NCI-H510A treated with DMSO at 0.1 percent for 48 hours (cell line): ENCODE measurements at regions not wholly inside any gene's neighbourhood (a gene's known extent, or its start where the extent isn't known, plus 50 kb on each side); places are given as distances from the start of the nearest gene placed in this dataset.

Source experiments
- DNase-seq: peaks from one replicate; lab custom pipeline; 2025; lab: John Stamatoyannopoulos, UW

DNA sequence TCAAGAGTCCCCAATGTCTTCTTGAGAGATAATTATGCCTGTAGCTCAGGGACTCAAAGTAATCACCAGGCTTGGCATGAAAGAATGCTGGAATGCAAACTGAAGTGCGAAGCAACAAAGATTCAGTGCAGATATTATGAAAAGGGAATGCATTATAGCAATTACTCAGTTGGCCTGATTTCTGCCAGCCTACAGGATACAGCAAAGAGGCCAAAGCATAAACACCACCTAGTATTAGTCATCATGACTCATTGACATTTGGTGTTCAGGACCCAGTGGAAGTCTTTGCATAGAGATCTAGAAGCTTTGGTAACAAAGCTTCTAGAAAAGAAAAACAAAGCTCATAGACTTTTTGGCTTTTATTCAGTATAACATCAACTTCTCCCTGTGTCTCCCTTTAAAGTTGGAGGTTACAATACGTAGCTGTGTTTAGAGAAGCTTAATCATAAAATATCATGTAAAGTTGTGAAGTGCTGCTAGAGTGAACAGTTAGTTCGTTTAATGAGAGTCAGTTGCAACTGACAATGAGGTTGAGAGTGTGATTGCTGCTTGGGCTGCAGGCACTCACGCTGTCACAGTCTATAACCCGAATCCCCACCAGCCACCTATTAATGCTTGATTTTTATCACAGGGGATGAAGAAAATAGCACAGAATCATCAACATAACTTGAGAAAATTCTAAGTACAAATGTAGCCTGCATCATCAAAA lies 932.7 kb downstream of the TFAP2A start:
- no peak for DNase-seq

DNA sequence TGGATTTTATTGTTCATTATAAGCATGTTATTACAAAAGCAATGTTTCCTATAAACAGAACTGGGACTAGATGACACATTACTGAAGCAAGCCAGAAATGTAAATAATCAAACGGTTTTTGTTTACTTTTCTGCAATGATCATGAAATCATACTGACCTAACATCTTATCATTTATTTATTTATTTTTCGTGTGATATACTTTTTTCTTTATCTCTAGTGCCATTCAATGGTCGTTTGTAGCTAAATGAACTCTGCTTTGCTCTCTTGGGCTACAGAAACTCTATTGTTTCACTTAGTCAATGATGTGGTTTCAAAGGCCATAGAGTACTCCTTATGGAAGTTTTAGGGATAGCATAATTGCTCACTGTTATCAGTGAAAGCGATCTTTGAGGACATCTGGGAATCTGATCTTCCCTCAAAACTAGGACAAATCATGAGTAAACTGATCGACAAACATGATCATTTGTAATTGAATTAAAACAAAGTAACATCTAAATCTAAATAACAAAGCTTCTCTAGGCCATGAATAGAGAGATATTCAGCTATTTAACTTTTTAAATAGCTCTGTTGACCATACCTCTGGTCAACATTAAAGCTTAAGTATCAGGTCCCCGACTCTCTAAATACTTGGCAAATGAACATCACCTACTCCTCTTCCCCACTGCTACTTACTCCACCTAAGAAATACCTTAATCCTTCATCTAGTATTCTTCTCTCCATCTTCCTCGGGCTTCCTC lies 933.4 kb downstream of the TFAP2A start:
- no peak for DNase-seq

DNA sequence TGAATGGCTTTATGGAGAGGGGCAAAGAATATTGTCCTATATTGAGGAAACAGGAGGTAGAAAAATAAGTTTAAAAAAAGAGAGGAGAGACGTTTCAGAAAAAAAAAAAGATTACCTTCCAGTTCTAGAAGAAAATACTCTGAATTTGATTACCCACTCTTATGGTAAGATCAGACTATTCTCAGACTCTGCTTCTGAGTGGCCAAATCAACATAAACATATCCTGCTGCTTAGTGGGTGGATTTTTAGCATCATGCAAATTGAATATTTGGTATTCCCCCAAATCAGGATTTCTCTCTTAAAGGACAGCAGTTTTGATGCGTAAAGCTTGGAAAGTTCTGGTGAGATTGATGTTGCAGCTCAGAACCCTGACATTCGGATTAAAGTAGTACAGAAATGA lies 946.6 kb downstream of the TFAP2A start:
- no peak for DNase-seq

DNA sequence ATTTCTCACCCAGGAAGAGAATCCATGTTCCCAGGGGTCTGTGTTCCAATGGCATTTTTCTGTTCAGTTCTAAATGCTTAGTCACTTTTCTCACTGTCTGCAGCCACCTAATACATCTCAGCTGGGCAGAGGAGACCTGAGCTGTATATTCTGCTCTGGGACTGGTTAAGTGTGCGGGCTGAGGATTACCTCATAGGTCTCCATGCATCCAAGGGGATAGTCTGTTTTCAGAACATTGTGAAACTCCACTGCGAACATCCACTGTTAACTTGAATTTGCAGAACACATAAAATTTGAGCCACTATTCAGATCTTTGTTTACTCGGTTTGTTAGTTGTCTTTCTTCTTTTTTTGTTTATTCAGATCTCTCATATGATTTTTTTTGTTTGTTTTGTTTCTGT lies 947.1 kb downstream of the TFAP2A start:
- no peak for DNase-seq

DNA sequence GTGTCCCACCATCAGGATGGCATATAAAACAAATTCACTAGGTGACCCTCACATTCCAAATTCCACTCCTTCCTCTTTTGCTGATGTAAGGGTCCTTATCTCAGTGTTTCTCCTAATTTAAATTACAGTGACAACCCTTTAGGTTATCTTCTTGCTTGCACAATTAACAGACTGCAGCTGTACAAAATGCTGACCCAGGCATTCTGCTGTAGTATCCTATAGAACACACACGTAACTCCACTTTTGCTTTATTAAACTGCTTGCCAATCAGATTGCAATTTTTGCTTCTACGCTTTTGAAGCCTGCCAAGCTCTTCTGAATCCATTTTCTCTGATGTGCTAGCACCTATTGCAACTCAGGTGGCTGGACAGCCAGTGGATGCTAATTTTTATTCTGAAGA lies 950.3 kb downstream of the TFAP2A start:
- no peak for DNase-seq

DNA sequence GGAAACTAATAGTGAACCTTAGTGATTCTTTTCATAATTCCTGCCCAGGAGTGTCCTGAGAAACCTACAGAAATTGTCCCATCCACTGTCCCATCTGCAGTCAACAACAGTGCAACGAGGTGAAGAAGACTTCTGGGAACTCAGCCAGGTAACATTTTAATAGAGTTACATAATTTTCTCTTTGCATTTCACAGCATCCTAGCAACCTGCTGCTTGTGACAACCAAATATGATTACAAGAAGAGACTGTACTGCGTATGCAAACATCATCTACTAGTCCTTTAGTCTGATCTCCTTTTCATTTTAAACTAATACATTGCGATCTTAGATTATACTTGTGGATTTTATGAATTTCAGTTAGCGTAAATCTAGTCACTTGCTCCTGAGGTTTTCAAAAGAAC lies 951.6 kb downstream of the TFAP2A start:
- no peak for DNase-seq

DNA sequence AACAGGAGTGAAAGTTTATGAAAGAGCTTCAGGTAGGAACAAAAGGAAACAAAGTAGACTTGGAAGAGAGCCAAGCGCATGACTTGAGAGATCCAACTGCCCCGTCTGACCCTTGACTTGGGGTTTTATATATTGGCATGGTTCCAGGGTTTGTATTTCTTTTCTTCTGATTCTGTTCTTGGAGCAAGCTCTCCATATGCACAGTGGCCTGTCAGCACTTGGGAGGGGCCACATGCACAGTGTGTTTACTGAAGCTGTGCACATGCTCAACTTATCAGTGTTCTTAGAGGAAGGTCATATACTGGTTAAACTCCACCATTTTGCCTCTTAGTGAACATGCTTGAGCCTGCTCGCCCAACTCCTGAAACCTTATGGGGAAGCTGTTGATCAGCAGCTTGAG lies 953.7 kb downstream of the TFAP2A start:
- no peak for DNase-seq

DNA sequence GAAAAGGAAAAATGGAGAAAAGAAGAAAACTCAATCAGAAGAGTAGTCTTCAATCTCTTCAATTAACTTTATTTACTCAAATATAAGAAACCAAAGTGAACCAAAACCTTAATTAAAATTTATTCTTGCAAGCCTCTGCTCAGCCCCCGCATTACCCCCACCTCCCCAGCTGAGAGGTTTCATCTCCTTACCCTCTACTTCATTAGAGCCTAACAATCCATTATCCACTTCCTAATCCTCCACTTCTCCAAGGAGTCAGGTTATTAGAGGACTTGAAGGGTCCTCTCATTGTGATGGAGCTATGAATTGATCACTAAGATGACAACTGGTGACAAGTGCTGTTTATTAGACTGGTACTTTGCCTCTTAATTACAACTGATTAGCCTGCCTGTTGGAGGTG lies 956.5 kb downstream of the TFAP2A start:
- DNase-seq: no peak

DNA sequence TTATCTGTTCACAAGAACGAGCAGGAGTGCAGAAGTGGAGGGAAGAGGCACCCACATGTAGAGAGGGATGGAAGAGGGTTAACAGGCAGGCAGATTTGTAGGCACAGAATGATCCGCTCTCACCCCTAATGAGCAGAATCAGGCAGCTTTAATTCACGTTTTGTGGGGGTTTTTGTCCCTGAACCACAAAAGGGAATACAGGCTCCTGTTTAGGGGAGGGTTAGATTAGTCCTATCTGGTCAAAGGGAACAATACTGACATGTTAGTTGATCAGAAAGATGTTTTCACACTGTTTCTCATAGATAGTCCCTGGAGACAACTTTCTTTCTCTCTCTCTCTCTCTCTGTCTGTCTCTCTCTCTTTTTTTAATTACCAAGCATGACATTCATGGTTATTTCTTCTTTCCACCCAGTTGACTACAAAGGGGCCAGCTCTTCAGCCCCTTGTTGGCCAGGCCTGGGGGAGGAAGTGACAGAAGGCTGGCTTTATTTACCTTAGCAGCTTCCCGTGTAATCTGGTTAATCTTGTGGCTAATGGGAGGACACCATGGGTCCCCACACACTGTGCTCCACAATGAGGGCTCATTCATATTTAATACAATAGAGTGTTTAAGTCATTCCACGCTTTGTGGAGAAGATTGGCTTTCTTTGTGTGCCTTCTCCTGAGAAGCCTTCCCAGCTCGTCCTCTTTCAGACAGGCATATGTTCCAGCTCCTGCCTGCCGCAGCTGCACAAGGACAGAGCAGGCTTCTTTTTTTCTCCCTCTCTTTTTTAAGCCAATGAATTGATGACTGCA lies 958.8 kb downstream of the TFAP2A start:
- no peak for DNase-seq

DNA sequence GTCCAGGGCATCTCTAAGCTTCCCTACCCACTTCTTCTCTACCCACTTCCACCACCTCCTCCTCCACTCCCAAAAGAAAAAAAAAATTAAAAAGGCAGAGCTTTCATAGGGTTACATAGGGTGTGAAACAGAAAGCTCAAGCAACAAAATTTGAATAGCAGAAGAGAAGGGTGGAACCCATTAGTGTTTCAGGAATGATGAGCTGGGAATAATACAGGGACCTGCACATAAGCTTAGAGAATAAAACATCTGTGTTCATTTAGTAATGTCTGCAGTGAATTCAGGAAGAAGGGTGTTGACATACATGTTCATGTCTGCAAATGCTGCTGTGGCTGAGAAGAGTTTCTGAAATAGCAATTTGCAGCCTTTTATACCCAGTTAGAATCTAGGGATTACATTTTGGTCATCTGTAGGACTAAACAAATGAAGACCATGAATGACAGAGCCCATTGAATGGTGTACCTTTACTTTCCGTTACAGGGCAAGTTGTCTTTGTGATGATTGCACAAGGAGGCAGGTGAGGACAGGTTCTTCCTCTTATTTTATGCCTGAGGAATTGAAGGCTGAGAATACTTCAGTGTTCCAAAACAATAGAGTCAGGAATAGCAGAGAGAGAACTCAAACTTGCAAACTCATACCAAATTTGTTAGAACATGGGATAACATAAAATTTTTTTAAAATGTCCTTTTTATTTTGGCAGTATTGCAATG lies 975.1 kb downstream of the TFAP2A start:
- DNase-seq: no peak

DNA sequence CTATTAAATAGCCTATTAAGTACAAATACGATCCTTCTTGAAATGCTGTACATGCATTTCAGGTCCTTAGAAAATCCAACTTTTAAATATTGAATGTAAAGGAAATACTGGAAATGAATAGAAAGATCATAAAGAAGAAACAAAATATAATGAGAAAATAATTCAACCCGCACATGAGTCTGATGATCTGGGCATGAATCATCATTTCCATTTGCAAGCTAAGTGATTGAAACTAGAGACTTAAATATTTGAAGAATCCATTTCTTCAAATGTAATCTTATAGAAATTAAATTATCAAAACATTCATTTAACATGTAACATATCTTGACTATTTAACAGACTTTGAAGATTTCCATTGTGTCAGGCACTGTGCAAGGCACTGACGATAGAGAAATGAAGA lies 977.0 kb downstream of the TFAP2A start:
- no peak for DNase-seq

DNA sequence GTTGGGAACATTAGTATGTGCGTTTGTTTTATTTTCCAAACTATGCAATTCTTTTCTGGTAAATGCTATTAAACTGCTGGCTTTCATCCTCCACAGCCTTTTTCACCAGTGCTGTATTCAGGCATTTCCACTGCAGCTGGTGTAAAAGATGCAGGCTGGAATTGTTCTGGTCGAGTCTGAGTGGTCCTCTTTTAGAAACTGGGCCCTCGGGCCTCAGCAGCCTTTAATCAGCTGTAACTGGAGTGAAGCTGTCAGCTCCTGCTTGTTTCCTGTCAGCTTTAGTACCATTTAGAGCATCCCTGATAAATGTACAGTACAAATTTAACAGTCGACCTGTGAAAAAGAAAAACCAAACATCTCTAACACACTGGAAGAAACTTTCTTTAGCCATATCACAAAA lies 979.6 kb downstream of the TFAP2A start:
- no peak for DNase-seq

DNA sequence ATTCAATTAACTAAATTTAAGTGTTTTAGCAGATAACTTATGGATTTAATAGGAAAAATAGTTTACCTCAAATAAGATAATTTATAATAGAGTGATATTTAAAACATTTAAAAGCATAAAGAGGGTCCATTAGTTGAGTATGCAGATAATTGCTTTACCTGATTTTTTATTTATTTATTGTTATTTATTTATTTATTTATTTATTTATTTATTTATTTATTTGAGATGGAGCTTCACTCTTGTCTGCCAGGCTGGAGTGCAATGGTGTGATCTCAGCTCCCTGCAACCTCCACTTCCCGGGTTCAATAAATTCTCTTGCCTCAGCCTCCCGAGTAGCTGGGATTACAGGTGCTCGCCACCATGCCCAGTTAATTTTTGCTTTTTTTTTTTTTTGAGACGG lies 982.9 kb downstream of the TFAP2A start:
- no peak for DNase-seq

DNA sequence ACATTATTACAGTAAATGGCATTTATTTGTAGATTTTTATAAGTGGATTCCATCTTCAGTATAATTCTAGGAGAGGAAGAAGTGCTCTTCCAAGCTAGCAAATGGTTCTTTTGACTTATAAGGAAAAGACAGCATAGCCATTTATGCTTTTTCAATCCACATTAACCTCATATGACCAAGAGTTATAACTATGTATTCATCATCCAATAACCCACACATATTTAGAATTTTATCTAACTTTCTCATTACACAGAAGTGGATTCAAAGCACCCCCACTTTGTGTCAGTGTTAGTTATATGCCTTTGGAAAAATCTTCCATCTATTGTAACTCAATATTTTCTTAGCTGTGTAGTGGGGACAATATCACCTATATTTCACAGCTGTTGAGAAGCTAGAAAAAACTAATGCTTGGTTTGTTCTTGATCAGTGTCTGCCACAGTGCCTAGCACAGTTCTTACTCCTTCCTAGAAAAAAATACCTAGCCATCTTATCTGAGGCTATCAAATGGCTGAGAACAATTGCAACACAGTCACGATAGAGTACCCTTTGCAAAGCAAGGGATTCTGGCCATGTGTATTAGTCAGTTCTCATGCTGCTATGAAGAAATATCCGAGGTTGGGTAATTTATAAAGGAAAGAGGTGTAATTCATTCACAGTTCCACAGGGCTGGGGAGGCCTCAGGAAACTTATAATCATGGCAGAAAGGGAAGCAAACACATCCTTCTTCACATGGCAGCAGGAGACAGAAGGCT lies 986.3 kb downstream of the TFAP2A start:
- DNase-seq: no peak

DNA sequence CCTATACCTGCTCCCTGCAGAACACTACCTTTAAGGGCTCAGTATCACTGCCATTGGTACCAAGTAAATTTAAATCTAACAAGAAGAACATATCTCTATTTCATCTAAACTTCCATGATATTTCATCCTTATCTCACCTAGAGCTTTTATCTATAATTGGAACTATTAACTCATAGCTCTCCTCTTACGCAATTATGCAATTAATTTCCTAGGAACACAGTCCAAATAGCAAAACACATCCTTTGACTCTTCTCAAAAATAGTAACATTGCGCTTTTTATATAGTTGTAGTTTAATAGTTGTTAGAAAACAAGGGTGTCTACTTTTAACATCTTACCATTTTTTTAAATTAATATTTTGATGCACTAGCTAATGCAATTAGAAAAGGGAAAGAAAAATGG lies 986.8 kb upstream of the SLC35B3 start:
- DNase-seq: no peak

DNA sequence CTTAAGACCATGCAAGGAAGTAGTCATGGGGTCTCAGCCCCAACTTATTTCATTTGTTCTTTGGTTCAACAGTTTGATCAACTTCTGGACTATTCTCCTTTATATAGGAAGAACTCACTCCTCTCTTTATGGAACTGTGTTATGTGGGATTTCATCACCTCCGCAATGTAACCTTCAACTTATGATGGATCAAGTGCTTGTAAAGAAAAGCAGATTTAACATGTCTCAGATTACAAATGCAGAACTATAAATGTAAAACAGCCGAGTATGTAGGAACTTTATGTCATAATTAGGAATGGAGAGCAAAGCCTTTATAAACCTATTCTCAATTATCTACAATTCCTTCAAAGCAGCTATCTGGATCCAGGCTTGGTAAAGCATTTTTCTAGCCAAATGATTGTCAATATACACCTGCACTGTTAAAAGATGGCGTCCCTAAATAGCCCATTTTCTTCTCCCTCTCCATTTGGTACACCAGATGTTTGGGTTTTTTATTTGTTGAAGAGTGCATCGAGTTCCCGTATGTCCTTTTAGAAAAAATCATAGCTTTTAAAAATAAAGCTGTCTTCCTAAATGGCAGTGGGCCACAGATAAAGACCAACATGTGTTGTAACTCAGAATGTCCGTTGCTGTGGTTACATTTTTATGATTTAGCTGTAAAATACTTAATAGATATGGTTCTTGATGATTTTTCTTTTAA lies 985.1 kb upstream of the SLC35B3 start:
- DNase-seq: no peak

DNA sequence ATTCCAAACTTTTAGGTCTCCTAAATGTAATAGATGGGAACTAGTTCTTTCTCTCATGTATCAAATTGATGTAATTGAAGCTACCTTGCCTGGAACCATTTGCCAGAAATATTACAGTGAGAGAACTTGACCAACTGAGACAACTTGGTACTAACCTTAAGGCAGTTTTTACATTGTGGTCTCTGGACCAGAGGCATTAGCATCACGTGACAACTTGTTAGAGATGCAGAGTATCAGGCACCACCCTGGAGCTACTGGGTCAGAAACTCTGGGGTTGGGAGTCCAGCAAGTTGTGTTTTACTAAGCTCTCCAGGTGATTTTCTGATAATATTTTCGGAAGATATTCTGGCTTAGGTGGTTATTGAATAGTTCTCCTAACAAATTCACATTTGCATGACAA lies 982.1 kb upstream of the SLC35B3 start:
- no peak for DNase-seq

DNA sequence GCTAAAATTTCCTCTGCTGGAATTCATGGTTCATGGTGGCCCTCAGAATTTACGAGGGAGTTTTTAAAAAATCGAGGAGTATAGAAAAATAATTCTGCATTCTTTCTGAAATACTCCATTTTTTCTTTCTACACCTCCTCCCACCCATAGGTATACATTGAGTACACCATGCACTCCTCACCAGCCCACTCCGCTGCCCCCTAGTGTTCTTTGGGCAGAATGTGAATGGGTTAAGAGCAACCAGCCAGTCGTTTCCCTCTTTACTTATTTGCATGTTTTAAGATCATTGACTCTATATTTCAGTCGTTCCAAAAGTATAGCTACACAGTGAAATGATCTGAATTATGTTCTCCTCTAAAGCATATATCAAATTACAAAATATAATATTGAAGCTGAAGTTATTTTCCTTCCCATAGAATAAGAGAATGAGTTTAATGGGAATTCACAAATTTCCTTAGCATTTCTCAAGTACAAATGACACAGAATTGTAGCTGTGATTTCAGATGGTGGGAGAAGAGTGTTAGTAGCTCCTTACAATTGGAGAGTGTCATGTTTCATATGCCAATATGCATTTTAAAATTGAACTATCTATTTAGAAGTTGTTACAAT lies 977.7 kb upstream of the SLC35B3 start:
- no peak for DNase-seq

DNA sequence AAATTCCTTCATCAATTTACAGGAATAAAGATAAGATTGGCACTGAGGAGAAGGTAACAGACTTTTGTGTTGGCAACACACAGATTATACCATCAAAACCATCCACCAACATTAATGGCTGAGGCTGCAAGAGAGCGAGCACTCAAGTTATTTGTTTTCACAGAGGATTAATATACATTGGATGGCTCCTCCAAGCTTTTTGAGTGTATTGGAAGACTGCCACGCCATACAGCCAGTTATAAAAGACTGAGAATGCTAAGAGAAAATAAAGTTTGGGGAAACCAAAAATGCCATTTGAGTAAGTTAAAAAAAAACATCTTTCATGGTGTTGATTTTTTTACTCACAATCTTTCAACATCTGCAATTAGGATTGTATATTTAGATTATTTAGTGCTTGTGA lies 973.8 kb upstream of the SLC35B3 start:
- no peak for DNase-seq

DNA sequence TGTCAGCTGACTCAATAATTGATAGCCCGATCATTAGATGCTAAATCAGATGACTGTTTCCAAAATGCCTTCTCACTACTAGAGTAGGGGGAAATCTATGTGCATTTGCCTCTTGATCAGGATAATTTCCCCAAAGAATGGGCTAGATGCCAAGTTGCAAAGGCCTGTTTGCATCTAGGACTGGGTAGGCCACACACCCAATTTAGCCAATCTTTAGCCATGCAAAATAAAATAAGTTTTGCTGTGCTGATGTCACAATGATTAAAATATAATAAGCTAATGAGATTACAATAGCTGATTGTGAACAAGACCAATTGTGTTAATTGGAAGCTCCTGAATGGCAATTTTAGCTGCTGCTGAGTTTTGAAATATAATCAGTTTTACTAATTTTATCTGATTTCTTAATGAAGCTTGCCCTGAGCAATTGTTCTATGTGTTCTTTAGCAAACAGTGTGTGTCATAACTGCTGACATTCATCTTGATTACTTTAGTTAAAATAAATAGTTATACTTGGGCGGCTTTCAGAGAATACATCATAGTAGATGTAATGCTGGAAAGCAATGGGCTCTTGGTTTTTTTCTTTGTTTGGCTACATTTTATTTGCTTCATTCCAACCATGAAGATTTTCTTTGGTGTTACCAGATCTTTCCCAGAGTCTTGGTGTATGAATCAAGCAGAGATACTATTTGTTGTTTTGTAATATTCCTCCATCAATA lies 973.2 kb upstream of the SLC35B3 start:
- no peak for DNase-seq
